GM13977 (cell line): ENCODE measurements at regions not wholly inside any gene's neighbourhood (a gene's known extent, or its start where the extent isn't known, plus 50 kb on each side); places are given as distances from the start of the nearest gene placed in this dataset.

Experiments used
- DNase-seq: peaks from one replicate; pipeline ENCODE4 v3.0.0; 2012; ENCODE audit warnings: low spot score
- in situ Hi-C: fragments of 300-500 bp; cut with MboI; formaldehyde crosslinking; loops from one replicate; pipeline ENCODE4 v1.12.0; 2022; ENCODE audit warnings: low sequenced_read_pairs, low pct_unique_long_range_greater_than_20kb, mixed read lengths, inconsistent platforms; ENCODE audit not compliant: unreplicated experiment
- TF ChIP-seq, protein P1 (sequence below): IDR thresholded peaks from 2 replicates; pipeline ENCODE4 v1.5.1; 2012; ENCODE audit warnings: mild to moderate bottlenecking, control low read depth; ENCODE audit not compliant: insufficient read depth; ENCODE audit errors: extremely low read depth, missing control alignments

DNA sequence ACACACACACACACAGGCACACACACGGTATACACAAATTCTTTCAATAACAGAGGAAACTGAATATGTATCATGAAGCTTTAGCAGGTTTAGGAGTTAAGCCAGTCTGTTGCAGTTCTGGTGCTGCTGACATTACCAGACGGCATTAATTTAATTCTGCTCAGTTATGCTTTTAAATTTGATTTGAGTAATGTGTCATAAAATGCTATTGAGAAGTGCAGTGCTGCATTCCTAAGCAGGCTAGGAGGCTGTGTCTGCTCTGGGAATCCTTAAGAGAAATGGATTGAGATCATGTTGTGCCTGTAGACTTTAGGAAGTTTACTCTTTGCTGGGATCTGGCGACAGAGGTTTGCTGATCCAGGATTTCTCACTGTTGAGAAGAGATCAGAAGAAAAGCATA, 733.8 kb downstream of the BRINP1 start:
- no peak for DNase-seq
- in situ Hi-C loops, result no loop called here
- TF ChIP-seq, protein P1, sequence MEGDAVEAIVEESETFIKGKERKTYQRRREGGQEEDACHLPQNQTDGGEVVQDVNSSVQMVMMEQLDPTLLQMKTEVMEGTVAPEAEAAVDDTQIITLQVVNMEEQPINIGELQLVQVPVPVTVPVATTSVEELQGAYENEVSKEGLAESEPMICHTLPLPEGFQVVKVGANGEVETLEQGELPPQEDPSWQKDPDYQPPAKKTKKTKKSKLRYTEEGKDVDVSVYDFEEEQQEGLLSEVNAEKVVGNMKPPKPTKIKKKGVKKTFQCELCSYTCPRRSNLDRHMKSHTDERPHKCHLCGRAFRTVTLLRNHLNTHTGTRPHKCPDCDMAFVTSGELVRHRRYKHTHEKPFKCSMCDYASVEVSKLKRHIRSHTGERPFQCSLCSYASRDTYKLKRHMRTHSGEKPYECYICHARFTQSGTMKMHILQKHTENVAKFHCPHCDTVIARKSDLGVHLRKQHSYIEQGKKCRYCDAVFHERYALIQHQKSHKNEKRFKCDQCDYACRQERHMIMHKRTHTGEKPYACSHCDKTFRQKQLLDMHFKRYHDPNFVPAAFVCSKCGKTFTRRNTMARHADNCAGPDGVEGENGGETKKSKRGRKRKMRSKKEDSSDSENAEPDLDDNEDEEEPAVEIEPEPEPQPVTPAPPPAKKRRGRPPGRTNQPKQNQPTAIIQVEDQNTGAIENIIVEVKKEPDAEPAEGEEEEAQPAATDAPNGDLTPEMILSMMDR, result no peak

- TF ChIP-seq, protein P1, result no peak
- in situ Hi-C loops, result no loop called here
- DNase-seq, result no peak
Measured at GRCh38 chr9:118637681-118638080, 731.6 kb downstream of the BRINP1 start.

- in situ Hi-C loops, result no loop called here
- TF ChIP-seq, protein P1, result no peak
- DNase-seq, result no peak
Measured at GRCh38 chr9:118640836-118641560, 728.2 kb downstream of the BRINP1 start.

DNA sequence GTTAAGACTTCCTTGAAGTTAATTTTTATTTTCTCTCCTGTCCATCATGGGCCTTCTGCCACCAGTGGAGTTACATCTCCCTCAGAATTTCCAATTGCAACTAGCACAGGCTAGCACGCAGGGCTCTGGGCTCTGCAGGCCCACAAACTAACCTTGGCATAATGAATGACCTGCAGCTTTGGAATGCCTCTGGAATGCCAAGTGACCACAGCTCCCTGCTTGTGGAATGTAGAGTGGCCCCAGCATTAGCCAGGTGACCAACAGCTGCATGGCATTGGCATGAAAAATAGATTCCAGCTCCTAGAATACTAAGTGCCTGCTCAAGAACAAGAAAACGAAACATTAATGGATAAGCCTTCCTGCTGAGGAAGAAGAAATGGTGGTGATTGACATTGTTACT, 726.1 kb downstream of the BRINP1 start:
- in situ Hi-C loops, result no loop called here
- TF ChIP-seq, protein P1, result no peak
- no peak for DNase-seq

- in situ Hi-C loops, result no loop called here
- TF ChIP-seq, protein P1, result no peak
- DNase-seq, result no peak
Measured at GRCh38 chr9:118644066-118644465, 725.2 kb downstream of the BRINP1 start.

DNA sequence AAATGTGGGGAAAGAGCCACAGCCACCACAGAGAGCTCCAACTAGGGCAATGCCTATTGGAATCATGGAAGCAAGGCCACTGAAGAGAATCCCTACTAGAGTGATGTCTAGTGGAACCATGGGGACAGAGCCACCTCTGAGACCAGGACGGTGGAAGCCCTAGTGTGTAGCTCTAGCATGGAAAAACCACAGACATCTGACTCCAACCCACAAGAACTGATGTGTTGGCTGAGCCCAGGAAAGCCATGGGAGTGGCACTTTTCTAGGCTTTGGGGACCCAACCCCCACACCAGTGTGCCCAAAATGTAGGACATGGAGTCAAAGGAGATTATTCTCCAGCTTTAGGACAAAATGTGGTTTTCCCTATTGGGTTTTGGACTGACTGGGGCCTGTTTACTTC, 721.9 kb downstream of the BRINP1 start:
- DNase-seq, result no peak
- in situ Hi-C loops, result no loop called here
- TF ChIP-seq, protein P1, result no peak
